GM23338 (cell line): ENCODE measurements at regions not wholly inside any gene's neighbourhood (a gene's known extent, or its start where the extent isn't known, plus 50 kb on each side); places are given as distances from the start of the nearest gene placed in this dataset.

Source experiments
- CREB1 ChIP-seq: fragments of 250-450 bp; sonication (Bioruptor Pico); IDR thresholded peaks from 2 replicates; pipeline ENCODE4 v1.5.0; 2020; ENCODE audit warnings: low read depth, mild to moderate bottlenecking, moderate library complexity
- CTCF ChIP-seq, 2 experiments: fragments of 200-600 bp in 1 of 2; sonication (generic) in 1 of 2; conservative IDR thresholded peaks; 2 replicates each; pipeline versions ENCODE4 v1.5.1 to v1.6.1; 2016 to 2017; ENCODE audit warnings: antibody characterized with exemption in 2 of 2, low read depth in 2 of 2, mild to moderate bottlenecking in 2 of 2, moderate library complexity in 1 of 2
- ETS1 ChIP-seq: IDR thresholded peaks from 2 replicates; pipeline ENCODE4 v1.6.1; 2016; ENCODE audit warnings: antibody characterized with exemption
- EZH2 ChIP-seq: fragments of 200-600 bp; sonication (generic); IDR thresholded peaks from one replicate; pipeline ENCODE4 v1.8.0; 2017; ENCODE audit warnings: antibody characterized with exemption, mild to moderate bottlenecking, low read depth; ENCODE audit not compliant: unreplicated experiment
- EZH2phosphoT487 ChIP-seq: fragments of 200-600 bp; sonication (generic); IDR thresholded peaks from one replicate; pipeline ENCODE4 v1.8.1; 2018; ENCODE audit warnings: antibody characterized with exemption; ENCODE audit not compliant: unreplicated experiment
- JUNB ChIP-seq: IDR thresholded peaks from one replicate; pipeline ENCODE4 v1.6.1; 2016; ENCODE audit warnings: antibody characterized with exemption; ENCODE audit not compliant: unreplicated experiment
- NANOG ChIP-seq: IDR thresholded peaks from 2 replicates; pipeline ENCODE4 v1.6.1; 2016; ENCODE audit warnings: antibody characterized with exemption, borderline replicate concordance
- POLR2AphosphoS5 ChIP-seq: IDR thresholded peaks from 2 replicates; pipeline ENCODE4 v1.6.1; 2016; ENCODE audit warnings: antibody characterized with exemption, low read depth
- REST ChIP-seq: IDR thresholded peaks from one replicate; pipeline ENCODE4 v1.6.1; 2018; ENCODE audit warnings: antibody characterized with exemption; ENCODE audit not compliant: unreplicated experiment
- ZNF114 ChIP-seq: fragments of 250-450 bp; sonication (Bioruptor Pico); IDR thresholded peaks from 2 replicates; pipeline ENCODE4 v1.5.0; 2020; ENCODE audit warnings: mild to moderate bottlenecking, moderate library complexity
- ZNF331 ChIP-seq: fragments of 250-450 bp; sonication (Bioruptor Pico); IDR thresholded peaks from 2 replicates; pipeline ENCODE4 v1.5.0; 2020; ENCODE audit warnings: low read depth, mild to moderate bottlenecking, moderate library complexity

GRCh38 chr2:167858086-167858485 lies 389.3 kb downstream of the STK39 start:
- TF ChIP-seq CTCF (conservative IDR thresholded peaks at IDR 0.05; ENCODE audit: low read depth in 2 of 2) (no peak), REST (no peak), POLR2AphosphoS5 (no peak), EZH2 (no peak), CREB1 (no peak), JUNB (no peak), ETS1 (no peak), EZH2phosphoT487 (no peak), NANOG (no peak), ZNF331 (CRISPR knock-in tag) (no peak), ZNF114 (CRISPR knock-in tag) (no peak)
